CD4-positive, alpha-beta T cell treated with Interferon gamma for 1 hour (primary cell): ENCODE measurements at regions not wholly inside any gene's neighbourhood (a gene's known extent, or its start where the extent isn't known, plus 50 kb on each side); places are given as distances from the start of the nearest gene placed in this dataset.
A peak's percentile ranks its signal among the peaks of the same experiment; 100 is the strongest.
"Not testable (repeated sequence)": the region's sequence is repeated elsewhere in the genome, so short reads cannot be mapped to it uniquely, and the experiment has no call there.

ENCODE experiments used
- DNase-seq: peaks from one replicate; pipeline ENCODE4 v3.0.0-alpha.2; 2020

DNA sequence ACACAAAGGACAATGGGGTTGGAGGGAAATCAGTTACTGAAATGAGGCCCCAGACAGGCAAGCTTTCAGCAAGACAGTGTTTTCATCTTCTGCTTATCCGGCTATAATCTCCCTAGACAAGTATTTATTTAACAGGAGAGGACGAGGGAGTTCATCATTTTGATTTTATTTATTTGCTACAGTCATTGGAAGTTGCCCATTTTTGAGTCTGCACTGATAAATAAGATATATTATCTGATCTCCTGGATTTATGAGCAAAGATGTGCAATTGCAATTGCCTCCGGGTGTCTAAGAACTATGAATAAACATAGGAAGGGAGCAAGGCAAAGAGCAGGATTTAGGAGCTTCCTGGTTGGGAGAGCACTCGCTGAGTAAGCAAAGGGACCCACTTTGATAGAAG, 263.2 kb upstream of the EDA2R start:
- no peak for DNase-seq

DNA sequence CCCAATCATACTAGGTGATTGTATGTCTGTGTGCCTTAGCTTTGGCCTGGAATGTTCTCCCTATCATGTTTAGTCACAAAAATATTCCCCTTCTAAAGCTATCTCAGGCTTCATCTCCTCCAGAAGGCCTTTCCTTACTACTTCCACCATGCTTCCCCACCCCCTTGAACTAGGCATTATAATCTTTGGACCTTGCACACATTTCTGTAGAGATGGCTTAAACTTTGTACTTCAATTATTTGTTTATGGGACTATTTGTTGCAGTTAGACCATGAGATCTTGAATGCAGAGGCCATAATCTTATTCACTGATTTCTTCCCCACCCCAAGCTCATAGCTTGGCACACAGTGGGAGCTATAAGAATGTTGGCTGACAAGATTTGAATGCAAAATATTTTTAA, 262.0 kb upstream of the EDA2R start:
- no peak for DNase-seq

DNA sequence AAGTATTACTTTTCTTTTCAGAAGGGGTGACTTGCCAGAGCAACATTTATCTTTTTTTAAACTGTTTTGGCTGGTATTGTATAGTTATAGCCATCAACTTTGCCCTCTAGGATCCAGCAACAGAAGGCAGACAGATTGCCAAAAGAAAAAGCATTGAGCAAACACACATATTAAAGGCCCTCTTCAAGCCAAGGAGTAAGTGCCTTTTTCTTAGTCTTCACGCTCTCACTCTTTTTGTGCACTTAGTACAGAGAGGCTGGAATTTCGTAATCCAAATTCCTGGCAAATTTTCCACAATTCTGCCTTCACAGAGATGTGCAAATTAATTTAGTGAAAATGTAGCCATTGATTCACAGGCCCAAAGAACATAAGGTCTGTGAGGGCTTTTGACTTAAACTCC, 253.1 kb upstream of the EDA2R start:
- DNase-seq: no peak

DNA sequence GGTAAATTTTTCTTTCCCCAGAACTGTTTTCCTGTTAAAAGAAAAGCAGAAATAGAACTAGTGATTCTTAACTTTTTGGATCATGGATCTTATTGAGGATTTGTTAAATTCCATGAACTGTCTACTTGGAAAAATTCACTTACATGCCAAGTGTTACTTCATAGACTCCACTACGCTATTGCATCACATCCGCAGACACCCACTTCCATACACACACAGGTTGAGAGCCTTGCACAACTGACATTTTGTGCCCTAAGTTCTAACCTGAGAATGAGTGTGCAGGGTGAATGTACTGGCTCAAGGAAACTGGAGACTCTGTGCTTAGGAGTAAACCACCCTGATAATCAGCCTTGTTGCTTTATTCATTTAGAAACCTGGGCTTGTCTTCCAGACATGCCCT, 250.5 kb upstream of the EDA2R start:
- DNase-seq: no peak

DNA sequence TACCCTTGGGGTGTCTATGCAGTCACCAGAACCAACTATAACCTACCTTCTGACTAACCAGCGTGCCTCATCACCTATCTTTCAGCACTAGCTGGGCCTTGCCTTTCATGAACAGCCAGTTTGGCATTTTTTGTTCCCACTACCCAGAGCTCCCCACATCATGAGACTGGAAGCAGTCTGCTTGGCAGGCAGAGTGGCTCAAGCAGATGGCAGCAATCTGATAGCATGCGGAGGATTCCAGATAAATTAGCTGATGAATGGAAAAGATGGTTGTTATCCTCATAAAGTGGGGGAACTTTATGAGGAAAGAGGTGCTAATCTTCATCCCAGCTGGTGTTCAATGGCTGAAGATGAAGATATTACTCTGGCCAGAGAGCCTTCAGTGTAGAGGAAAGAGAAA, 243.2 kb upstream of the EDA2R start:
- DNase-seq: no peak

DNA sequence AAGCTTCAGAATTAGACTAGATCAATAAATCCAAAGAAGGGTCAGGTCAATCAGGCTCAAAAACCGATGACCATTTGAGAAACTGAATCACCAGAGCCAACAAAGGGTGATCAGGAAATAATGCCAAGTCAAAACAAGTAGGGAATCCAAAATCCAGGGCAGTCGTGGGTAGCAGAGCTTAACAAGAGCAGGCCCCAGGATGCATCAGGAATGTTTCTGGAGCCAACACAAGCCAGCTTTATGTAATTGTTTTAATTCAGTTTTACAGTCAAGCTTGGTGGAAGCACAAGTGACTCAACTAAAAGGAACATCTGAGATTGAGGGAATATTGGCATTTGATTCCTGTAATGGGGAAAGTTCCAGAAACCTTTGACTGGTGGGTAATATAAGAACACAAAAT, 237.9 kb upstream of the EDA2R start:
- DNase-seq: no peak

DNA sequence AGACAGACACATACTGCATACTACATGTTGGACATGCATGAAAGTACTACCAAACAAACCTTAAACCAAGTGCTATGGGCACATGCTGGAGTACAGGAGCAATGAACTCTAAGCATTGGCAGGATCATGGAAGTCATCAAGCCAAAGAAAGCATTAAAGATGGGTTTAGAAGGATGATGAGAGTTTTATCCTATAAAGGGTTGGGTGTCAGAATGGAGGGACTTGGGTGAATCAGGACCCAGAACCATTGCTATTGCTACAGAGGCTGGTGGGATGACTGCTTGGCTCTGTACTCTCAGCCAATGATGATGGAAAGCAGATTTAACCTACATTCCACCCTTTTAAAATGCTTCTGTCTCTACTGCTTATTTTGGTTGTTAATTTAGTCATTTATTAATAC, 233.9 kb upstream of the EDA2R start:
- no peak for DNase-seq

DNA sequence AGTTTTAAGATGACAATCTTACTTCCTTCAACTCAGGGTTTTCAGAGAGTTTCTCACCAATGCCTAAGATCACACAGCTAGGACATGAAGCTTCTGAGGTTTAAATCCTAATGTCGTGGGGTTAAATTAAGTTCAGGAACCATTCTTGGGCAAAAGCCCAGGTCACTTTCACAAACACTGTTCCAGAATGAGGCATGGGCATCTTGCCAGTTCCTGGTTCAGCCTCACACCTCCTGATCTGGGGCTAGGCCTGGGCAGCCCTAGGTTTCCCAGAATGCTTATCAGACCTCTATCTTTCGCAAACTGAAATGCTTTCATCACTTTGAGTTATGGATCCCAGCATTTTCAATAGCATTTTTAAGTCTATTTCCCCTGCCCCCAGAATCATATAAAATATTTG, 224.8 kb upstream of the EDA2R start:
- DNase-seq: no peak

DNA sequence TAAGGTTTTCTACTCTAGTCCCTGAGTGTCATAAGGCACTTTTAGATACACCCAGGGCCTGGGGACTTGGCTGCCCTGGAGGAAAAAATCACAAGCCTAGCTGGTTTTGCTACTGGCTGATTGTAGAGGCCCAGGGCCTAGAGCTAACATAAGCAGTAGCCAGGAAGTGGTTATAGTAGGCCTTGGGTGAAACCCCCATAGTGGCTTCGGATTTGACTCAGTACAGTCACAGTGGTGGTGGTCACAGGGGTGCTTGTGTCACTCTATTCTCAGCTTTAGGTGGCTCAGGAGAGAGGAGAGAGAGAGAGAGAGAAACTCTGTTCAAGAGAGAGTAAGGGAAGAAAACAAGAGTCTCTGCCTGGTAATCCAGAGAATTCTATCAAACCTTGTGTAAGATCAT, 194.5 kb upstream of the EDA2R start:
- no peak for DNase-seq

DNA sequence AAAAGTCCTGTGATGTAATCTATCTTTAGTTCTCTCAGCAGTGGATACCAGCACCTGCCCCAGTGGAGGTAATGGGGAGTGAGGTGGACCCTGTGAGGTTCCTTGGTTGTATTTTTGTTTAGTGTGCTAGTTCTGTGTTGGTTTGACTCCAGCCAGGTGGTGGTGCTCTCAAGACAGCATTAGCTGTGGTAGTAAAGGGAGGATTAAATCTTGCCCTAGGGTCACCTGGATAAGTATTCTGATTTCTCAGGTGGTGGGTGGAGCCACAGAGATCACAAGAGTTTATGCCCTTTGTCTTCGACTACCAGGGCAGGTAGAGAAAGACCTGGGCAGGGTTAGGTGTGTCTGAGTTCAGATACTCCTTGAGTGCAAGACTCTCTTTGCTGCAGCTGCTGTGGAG, 176.3 kb upstream of the EDA2R start:
- no peak for DNase-seq

DNA sequence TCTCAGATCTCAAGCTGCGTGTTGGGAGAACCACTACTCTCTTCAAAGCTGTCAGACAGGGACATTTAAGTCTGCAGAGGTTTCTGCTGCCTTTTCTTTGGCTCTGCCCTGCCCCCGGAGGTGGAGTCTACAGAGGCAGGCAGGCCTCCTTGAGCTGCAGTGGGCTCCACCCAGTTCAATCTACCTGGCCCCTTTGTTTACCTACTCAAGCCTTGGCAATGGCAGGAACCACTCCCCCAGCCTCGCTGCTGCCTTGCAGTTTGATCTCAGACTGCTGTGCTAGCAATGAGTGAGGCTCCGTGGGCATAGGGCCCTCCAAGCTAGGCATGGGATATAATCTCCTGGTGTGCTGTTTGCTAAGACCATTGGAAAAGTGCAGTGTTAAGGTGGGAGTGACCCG, 155.6 kb upstream of the EDA2R start:
- DNase-seq: not testable (repeated sequence)

DNA sequence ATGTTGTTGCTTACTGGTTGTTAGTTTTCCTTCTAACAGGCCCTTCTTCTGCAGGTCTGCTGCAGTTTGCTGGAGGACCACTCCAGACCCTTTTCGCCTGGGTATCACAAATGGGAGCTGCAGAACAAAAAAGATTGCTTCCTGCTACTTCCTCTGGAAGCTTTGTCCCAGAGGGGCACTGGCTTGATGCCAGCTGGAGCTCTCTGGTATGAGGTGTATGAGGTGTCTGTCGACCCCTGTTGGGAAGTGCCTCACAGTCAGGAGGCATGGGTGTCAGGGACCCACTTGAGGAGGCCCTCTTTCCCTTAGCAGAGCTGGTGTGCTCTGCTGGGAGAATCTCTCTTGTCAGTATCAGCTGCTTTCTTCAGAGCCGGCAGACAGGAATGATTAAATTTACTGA, 127.4 kb upstream of the EDA2R start:
- no peak for DNase-seq

DNA sequence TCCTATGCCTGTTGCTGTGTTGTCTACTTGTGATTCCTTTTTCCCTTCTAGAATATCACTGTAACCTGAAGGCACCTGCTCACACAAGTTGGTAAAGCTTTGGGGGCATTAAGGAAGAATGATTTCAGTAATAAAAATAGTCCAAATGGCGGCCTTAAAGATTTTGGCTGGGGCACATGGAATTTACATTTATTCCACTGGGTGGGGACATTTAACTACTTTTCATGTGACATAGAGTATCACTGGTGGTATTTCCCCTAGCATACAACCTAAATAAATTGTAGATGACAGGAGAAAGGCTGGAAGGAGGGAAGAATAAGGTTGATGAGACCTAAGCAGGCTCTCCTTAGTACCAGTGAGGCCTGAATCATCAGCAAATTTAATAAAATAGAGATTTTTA, 121.8 kb upstream of the EDA2R start:
- no peak for DNase-seq

DNA sequence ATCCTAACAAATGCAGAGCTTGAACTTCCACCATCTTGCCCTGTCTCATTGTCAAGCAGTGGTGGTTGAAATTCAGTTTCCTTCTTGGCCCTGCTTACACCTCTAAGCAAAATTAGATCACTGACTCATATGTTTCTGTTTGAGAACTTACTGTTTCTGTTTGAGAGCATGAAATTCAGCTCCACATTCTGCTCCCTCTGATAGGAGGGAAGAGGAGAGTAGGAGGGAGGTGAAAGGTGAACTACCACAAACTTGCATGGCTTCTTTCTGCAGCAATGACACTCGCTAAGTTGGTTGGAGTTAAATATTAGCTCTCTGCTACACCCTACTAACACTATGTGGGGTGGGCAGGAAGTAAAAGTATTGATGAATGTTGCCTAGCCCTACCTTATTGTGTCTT, 117.8 kb upstream of the EDA2R start:
- no peak for DNase-seq

DNA sequence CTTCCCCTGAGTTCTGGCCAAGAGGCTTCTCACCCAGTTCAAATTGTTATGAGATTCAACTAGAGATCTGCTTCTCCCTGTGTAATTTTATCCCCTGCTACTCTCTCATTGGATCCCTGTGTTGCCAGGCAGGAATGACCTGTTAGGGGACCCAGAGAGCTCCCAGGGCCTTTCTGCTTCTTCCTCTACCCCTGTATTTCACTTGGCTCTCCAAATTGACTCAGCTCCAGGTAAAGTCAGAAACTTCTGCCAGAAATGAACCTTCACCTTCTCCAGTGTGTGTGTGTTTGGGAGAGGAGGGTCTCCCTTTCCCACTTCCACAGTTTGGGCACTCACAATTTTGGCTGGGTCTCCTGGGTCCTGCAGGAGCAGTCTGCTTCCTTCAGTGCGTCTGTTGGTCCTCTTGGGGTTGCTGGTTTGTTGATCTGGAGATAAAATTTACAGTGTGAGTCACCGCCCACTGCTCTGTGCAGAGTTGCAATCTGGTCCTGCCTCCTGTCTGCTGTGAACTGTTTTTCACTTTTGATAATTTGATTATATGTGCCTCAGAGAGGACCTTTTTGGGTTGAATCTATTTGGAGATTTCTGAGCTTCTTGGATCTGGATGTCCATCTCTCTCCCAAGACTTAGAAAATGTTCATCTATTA, 112.4 kb upstream of the EDA2R start:
- DNase-seq: no peak

DNA sequence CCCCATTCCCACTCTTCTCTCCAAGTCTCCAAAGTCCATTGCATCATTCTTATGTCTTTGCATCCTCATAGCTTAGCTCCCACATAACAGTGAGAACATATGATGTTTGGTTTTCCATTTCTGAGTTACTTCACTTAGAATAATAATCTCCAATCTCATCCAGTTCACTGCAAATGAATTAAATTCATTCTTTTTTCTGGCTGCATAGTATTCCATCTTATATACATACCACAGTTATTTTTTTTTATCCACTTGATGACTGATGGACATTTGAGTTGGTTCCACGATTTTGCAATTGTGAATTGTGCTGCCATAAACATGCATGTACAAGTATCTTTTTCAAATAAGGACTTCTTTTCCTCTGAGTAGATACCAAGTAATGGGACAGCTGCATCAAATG, 105.6 kb upstream of the EDA2R start:
- DNase-seq: not testable (repeated sequence)

DNA sequence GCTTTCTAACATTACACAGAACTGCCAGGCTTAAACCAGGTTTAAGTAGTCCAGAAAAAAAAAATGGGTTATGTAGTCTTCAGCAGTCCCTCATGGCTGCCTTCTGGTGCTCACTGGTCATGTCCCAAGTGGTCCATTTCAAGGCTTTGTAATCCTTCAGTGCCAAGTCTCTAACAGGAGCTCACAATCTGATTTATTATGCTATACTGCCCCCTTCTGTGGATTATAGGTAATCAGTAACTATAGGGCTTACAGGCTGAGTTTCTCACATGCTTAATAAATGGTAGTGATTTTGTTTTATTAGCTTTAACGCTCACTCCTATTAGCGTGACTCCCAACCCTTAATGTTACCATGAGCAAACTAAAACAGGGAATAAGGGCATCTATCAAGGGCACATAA, 92.5 kb upstream of the EDA2R start:
- DNase-seq: no peak

DNA sequence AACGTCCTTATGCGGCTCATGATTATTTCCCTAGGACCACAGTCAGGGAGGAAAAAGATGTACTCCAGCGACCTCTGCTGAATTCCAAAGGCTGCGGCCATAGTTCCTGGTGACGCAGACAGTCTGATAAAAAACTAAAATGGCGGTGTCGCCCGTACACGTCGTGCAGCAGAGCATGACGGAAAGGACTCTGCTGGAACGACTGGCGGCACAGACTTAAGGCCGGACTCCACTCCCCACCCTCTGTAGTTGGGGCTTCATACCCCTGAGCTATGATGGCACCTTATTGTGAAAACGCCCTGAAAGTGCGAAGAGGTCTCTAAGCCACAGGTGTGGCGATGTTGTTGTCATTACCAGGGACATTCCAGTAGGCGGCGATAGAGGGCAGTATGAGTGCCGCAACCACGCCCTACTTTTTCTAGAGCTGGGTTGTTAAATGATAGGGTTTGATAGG, 90.0 kb upstream of the EDA2R start:
- peak; percentile 20 for DNase-seq

DNA sequence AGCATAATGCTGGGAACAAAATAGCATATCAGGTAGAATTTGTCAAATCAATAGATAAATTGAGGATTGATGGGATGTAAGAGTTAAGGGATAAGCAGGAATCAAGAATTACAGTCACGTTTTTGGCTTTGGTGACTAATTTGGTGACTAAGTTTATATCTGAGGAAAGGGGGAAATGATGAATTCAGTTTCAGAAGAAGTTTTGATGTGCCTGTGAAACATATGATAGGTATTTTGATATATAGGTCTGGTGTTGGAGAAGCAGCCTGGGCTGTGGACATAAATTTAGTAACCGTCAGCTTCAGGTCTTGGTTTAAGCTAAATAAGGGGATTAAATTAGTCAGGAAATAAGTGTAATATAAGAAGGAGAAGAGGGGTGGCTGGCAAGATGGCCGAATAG, 79.0 kb upstream of the EDA2R start:
- DNase-seq: no peak

DNA sequence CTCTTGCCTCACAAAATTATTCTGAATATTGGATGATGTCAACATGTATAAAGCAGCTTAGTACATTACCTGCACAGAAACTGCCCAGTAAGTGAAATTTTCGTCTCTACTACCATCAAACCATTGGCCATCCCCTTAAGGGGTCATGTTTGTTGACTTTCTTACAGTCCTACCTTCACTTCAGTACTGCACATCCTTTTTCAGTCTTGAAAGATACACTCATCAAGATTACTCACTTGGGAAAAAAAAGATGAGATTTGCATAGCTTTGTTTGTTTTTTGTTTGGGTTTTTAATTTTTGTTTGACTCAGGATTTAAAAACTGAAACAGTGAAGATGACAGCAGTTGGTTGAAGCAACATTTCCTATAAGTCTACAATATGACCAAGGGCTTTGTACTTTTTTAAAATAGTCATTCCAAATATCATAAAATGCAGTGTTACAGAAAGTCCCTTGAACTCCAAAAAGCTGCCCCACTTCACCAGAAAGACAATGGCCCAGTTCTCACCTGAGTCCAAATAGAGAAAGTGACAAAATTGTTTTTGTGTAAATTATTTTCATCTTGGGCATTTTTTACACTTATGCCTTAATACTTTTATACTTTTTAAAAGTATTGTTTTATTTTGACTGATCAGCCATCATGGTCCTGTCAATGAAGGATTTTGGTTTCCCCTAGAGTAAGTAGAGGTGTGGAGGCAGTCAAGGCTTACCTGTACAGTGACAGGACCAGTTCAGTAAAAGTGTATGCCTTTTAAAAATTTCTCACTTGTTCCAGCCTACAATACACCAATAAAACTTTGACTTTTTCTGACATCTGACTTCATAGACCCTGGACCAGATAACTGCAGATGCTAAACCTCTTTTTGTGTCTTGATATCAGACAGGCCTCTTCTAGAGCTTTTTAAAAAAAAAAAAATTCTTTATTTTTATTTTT, 59.7 kb upstream of the EDA2R start:
- no peak for DNase-seq

DNA sequence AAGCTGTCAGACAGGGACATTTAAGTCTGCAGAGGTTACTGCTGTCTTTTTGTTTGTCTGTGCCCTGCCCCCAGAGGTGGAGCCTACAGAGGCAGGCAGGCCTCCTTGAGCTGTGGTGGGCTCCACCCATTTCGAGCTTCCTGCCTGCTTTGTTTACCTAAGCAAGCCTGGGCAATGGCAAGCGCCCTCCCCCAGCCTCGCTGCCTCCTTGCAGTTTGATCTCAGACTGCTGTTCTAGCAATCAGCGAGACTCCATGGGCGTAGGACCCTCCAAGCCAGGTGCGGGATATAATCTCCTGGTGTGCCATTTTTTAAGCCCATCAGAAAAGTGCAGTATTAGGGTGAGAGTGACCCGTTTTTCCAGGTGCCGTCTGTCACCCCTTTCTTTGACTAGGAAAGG, 53.6 kb upstream of the EDA2R start:
- DNase-seq: not testable (repeated sequence)
